ENCODE measurements at regions not wholly inside any gene's neighbourhood (a gene's known extent, or its start where the extent isn't known, plus 50 kb on each side); places are given as distances from the start of the nearest gene placed in this dataset.

DNA sequence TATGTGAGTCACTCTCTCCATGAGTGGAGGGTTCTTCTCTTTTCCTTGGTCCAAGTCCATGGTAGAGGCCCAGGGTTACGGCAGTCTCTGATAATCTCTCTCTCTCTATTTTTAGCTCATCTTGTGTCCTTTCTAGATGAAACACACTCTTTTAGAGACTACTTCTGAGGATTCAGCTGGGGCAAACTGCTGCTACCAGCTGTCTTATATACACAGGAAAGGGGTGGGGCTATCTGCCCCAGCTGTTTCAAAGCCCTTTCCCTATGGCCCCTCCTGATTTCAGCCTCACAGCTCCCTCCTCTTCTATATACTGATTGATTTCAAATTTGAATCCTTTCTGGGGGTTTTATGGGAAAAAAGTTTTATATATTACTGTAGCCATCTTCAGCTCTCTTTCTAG is 324.8 kb downstream of the RWDD3 start:
- Histone ChIP-seq H3K27ac (no peak overlapping the region), H3K4me1 (peaks cover 0 to 8% (median 0%) of the 10 kb centered on the region in 3 donors), H3K27me3 (no peaks in the 10 kb centered on the region), H3K4me3 (no peak overlapping the region), H3K9me3 (peaks cover 0 to 5% (median 0%) of the 10 kb centered on the region in 3 donors), H3K36me3 (no peaks in the 10 kb centered on the region)
- WGBS, 2 donors (ENCODE audit: low coverage in 1 of 2) = 8 to 83% methylated on average over 1 of the region's 1 CpG
- no peak for ATAC-seq
- no peak for TF ChIP-seq CTCF (IDR thresholded peaks at IDR 0.05)
- no peak for TF ChIP-seq POLR2AphosphoS5 (IDR thresholded peaks at IDR 0.05)
- no peak for TF ChIP-seq EP300 (IDR thresholded peaks at IDR 0.05)
- no peak for TF ChIP-seq POLR2A (IDR thresholded peaks at IDR 0.05)

- Histone ChIP-seq H3K9me3 (peaks cover 0 to 2% (median 0%) of the 10 kb centered on the region in 3 donors), H3K4me1 (peaks cover 0 to 8% (median 0%) of the 10 kb centered on the region in 3 donors), H3K27ac (no peak overlapping the region), H3K4me3 (no peak overlapping the region), H3K27me3 (no peaks in the 10 kb centered on the region), H3K36me3 (no peaks in the 10 kb centered on the region)
- no peak for ATAC-seq
- TF ChIP-seq EP300 (IDR thresholded peaks at IDR 0.05) (no peak), POLR2AphosphoS5 (IDR thresholded peaks at IDR 0.05) (no peak), CTCF (IDR thresholded peaks at IDR 0.05) (no peak), POLR2A (IDR thresholded peaks at IDR 0.05) (no peak)
Measured at GRCh38 chr1:95561346-95561745, 327.3 kb downstream of the RWDD3 start.

GRCh38 chr1:95562230-95562629 is 328.2 kb downstream of the RWDD3 start:
- 100% methylated on average over 1 of the region's 3 CpGs for WGBS, 2 donors (ENCODE audit: low coverage in 1 of 2)
- ATAC-seq = no peak

DNA sequence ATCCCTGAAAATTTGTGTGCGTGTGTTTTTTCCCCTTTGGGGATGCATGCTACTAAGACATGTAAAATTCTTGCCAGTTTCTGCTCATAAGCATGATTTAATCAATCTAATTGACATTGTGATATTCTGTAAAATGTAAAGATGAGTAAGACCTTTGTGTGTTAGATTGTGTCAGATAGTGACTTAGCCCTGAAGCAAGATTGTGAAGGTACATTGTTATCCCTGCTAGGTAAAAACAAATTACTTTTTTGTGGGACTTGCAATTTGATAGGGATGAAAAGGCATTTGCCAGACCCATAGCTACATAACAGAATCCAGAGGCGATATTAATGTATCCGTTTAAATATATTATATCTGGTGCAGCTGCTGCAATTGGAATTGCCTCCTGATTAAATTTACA is 338.0 kb downstream of the RWDD3 start:
- Histone ChIP-seq H3K9me3 (no peaks in the 10 kb centered on the region), H3K4me3 (no peak overlapping the region), H3K27ac (no peak overlapping the region), H3K27me3 (no peaks in the 10 kb centered on the region), H3K36me3 (no peaks in the 10 kb centered on the region), H3K4me1 (no peaks in the 10 kb centered on the region)
- WGBS, 2 donors (ENCODE audit: low coverage in 1 of 2) = 89 to 100% methylated on average over 2 to 3 of the region's 3 CpGs
- TF ChIP-seq EP300 (IDR thresholded peaks at IDR 0.05) (no peak), POLR2AphosphoS5 (IDR thresholded peaks at IDR 0.05) (no peak), POLR2A (IDR thresholded peaks at IDR 0.05) (no peak)
- ATAC-seq = no peak

More at GRCh38 chr1:95562230-95562629, 328.2 kb downstream of the RWDD3 start:
- H3K27me3 ChIP-seq = no peaks in the 10 kb centered on the region
- H3K9me3 ChIP-seq = no peaks in the 10 kb centered on the region
- TF ChIP-seq EP300 (IDR thresholded peaks at IDR 0.05) = no peak
- no peak for TF ChIP-seq POLR2A (IDR thresholded peaks at IDR 0.05)
- TF ChIP-seq CTCF (IDR thresholded peaks at IDR 0.05) = no peak
- TF ChIP-seq POLR2AphosphoS5 (IDR thresholded peaks at IDR 0.05) = no peak
- no peak overlapping the region for H3K4me3 ChIP-seq
- no peak overlapping the region for H3K27ac ChIP-seq
- H3K4me1 ChIP-seq = peaks cover 0 to 8% (median 0%) of the 10 kb centered on the region in 3 donors
- no peaks in the 10 kb centered on the region for H3K36me3 ChIP-seq

DNA sequence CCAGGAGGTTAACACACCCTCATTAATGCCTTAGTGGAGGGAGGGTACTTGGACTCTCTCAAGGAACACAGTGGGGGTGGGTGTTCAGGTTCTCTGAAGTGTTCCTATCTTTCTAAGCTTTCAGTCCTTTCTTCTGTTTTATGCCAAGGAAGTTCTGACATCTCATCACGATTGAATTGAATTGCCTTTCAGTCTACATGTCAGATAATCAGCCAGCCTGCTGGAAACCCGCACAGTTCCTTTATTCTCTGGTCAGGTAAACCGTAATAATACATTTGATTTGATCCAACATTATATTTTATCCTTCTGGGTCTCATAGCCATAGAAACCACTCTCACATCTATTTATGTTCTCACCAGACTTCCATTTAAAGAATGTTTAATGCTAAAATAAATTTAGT is 339.0 kb downstream of the RWDD3 start:
- TF ChIP-seq POLR2AphosphoS5 (IDR thresholded peaks at IDR 0.05) (no peak), EP300 (IDR thresholded peaks at IDR 0.05) (no peak), CTCF (IDR thresholded peaks at IDR 0.05) (no peak), POLR2A (IDR thresholded peaks at IDR 0.05) (no peak)
- 87 to 94% methylated on average over 3 of the region's 3 CpGs for WGBS, 2 donors (ENCODE audit: low coverage in 1 of 2)

More for the DNA sequence above, 339.0 kb downstream of the RWDD3 start:
- H3K9me3 ChIP-seq = no peaks in the 10 kb centered on the region
- no peak for ATAC-seq
- no peaks in the 10 kb centered on the region for H3K27me3 ChIP-seq
- no peaks in the 10 kb centered on the region for H3K36me3 ChIP-seq
- H3K4me3 ChIP-seq = no peak overlapping the region
- no peaks in the 10 kb centered on the region for H3K4me1 ChIP-seq
- no peak overlapping the region for H3K27ac ChIP-seq
